Esophagus (tissue), 2 donors: ENCODE measurements at regions not wholly inside any gene's neighbourhood (a gene's known extent, or its start where the extent isn't known, plus 50 kb on each side); places are given as distances from the start of the nearest gene placed in this dataset.

ENCODE experiments used
- H3K27ac ChIP-seq, 2 donors: one replicate each; pipeline ENCODE4 v1.5.1; 2013; ENCODE audit warnings: low read depth in 2 of 2, mild to moderate bottlenecking in 2 of 2, inconsistent platforms in 1 of 2, low read length in 1 of 2, moderate library complexity in 1 of 2
- H3K27me3 ChIP-seq, 2 donors: one replicate each; pipeline ENCODE4 v1.6.1; 2013; ENCODE audit warnings: low read length in 2 of 2, control low read depth in 1 of 2, mild to moderate bottlenecking in 1 of 2; ENCODE audit not compliant: insufficient read depth in 2 of 2, control insufficient read depth in 1 of 2
- H3K36me3 ChIP-seq, 2 donors: one replicate each; pipeline ENCODE4 v1.6.1; 2013; ENCODE audit warnings: low read length in 1 of 2; ENCODE audit not compliant: control insufficient read depth in 2 of 2, insufficient read depth in 2 of 2
- H3K4me1 ChIP-seq, 2 donors: one replicate each; pipeline ENCODE4 v1.6.1; 2013; ENCODE audit warnings: low read length in 1 of 2; ENCODE audit not compliant: control insufficient read depth in 2 of 2, insufficient read depth in 2 of 2
- H3K4me3 ChIP-seq, 2 donors: one replicate each; pipeline ENCODE4 v1.5.1; 2013; ENCODE audit warnings: low read length in 2 of 2, mild to moderate bottlenecking in 2 of 2, low read depth in 1 of 2, moderate library complexity in 1 of 2
- H3K9me3 ChIP-seq, 2 donors: one replicate each; pipeline ENCODE4 v1.6.1; 2013; ENCODE audit warnings: mild to moderate bottlenecking in 2 of 2, low read depth in 1 of 2, low read length in 1 of 2, moderate library complexity in 1 of 2; ENCODE audit not compliant: control insufficient read depth in 2 of 2, insufficient read depth in 1 of 2
- WGBS, 2 donors: extraction: QIAGEN DNeasy Blood & Tissue Kit; methylation state at CpG; one replicate each; pipeline ENCODE4 v1.1.7; 2013; 5-methylcytosine and 5-hydroxymethylcytosine counted together
- donor health status: healthy with polysubstance abuse.
- donor health status: Bipolar disorder and iron deficiency.

DNA sequence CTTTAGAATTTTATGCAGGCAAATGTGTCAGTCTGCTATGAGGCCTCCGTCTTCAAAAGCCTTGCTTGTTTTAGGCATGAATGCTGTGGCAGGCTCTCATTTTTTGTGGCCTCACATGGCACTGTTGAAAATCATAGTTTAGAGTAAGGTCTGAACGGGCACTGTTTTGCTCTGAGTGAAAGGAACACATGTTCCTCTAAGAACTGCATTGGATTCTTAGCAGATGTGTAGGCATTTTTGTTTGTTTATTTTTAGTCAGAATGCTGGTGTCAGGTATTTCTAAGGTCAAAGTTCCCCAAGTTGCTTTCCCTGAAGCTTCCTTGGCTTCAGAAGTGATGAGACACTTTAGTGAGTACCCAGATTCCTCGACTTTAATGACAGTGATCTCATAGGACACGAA is 173.7 kb downstream of the HS3ST3B1 start:
- Histone ChIP-seq H3K27me3 (no peaks in the 10 kb centered on the region), H3K4me3 (no peak overlapping the region), H3K9me3 (no peaks in the 10 kb centered on the region), H3K36me3 (no peaks in the 10 kb centered on the region), H3K4me1 (peaks cover 0 to 5% of the 10 kb centered on the region in 2 donors), H3K27ac (no peak overlapping the region)
- 77 to 86% methylated on average over 4 of the region's 4 CpGs for WGBS, 2 donors

DNA sequence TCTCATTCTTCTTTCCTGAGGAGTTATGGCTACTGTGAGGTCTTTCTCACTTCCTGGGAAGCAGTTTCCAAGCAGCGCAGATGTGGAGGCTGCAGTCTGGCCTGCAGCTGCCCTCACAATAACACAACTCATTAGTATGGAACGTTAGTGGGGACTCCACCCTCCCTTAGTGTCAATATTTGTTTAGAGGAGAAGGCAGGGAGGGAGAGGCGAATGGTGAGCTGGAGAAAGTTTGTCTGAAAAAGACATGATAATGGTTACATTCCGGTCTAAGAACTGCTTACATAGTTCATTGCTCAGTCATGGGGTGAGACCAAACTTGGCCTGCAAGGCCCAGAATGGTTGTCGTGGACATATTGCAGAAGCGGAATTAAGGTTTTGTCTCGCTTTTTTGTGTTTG is 170.2 kb downstream of the HS3ST3B1 start:
- Histone ChIP-seq H3K4me1 (peaks cover 0 to 5% of the 10 kb centered on the region in 2 donors), H3K4me3 (no peak overlapping the region), H3K27me3 (no peaks in the 10 kb centered on the region), H3K27ac (no peak overlapping the region), H3K36me3 (no peaks in the 10 kb centered on the region), H3K9me3 (no peaks in the 10 kb centered on the region)
- WGBS, 2 donors: 39 to 46% methylated on average over 7 of the region's 7 CpGs

DNA sequence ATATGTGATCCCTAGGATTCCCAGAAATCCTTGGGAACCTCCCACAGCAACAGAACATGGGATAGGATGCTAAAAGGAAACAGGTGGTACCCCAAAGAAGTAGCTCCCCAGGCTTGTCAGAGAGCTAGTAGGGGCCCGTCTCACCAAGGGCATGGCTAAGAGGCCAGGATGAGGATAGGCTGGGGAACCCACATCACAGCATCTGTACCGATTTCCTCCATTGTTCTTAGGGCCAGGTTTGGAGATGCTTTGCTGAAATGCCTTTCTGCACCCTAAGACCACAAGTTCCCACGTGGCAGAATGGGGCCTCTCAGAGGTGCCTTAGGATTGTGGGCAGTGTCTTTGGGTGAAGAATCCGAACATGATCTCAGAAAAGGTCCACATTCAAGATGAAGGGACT is 169.5 kb downstream of the HS3ST3B1 start:
- peak overlapping the region in 1 of 2 donors; percentile 26 for H3K27ac ChIP-seq
- H3K36me3 ChIP-seq: no peaks in the 10 kb centered on the region
- no peaks in the 10 kb centered on the region for H3K27me3 ChIP-seq
- H3K4me1 ChIP-seq: peaks cover 0 to 5% of the 10 kb centered on the region in 2 donors
- no peak overlapping the region for H3K4me3 ChIP-seq
- H3K9me3 ChIP-seq: no peaks in the 10 kb centered on the region
- WGBS, 2 donors: 81 to 83% methylated on average over 4 of the region's 4 CpGs

DNA sequence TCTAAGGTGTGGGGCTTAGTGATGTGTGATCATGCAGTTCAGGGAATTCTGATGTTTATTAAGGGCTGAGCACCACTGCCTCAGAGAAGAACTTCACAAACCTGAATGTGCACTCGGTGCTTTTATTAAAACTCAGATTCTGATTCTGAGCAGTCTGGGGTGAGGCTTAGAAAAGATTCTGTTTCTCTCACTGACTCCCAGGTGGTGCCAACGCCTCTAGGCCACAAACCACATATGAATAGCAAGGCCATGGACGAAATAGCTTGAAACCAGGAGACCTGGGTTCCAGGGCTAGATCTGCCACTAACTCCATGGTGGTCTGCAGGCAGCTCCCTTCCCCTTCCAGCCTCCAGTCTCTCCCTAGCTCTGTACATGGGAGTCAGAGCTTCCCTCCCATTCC is 169.1 kb downstream of the HS3ST3B1 start:
- Histone ChIP-seq H3K9me3 (no peaks in the 10 kb centered on the region), H3K27me3 (no peaks in the 10 kb centered on the region), H3K27ac (peak overlapping the region in 1 of 2 donors; percentile 26), H3K4me3 (no peak overlapping the region), H3K4me1 (peaks cover 0 to 5% of the 10 kb centered on the region in 2 donors), H3K36me3 (no peaks in the 10 kb centered on the region)
- WGBS, 2 donors: 55 to 67% methylated on average over 3 of the region's 3 CpGs

- WGBS, 2 donors: 59 to 68% methylated on average over 3 of the region's 3 CpGs
- no peaks in the 10 kb centered on the region for H3K27me3 ChIP-seq
- H3K9me3 ChIP-seq: no peaks in the 10 kb centered on the region
- no peak overlapping the region for H3K4me3 ChIP-seq
- no peaks in the 10 kb centered on the region for H3K36me3 ChIP-seq
- no peak overlapping the region for H3K27ac ChIP-seq
- H3K4me1 ChIP-seq: peaks cover 0 to 5% of the 10 kb centered on the region in 2 donors
Measured at GRCh38 chr17:14468858-14469257, 168.0 kb downstream of the HS3ST3B1 start.

DNA sequence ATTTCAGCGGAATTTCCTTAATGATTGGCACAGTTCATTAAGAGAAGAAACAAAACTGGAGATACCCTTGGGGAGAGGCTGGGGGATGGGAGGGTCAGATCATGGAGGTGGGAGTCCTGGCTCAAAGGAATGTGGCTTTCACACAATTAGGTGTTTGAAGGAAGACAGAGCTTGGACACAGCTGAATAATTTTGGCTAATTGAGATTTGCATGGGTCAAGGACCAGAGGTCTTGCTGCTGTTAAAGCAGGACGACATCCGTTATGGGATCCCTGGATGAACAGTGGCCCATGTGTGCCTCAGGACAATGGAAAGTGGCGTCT is 160.3 kb downstream of the HS3ST3B1 start:
- H3K4me3 ChIP-seq: no peak overlapping the region

DNA sequence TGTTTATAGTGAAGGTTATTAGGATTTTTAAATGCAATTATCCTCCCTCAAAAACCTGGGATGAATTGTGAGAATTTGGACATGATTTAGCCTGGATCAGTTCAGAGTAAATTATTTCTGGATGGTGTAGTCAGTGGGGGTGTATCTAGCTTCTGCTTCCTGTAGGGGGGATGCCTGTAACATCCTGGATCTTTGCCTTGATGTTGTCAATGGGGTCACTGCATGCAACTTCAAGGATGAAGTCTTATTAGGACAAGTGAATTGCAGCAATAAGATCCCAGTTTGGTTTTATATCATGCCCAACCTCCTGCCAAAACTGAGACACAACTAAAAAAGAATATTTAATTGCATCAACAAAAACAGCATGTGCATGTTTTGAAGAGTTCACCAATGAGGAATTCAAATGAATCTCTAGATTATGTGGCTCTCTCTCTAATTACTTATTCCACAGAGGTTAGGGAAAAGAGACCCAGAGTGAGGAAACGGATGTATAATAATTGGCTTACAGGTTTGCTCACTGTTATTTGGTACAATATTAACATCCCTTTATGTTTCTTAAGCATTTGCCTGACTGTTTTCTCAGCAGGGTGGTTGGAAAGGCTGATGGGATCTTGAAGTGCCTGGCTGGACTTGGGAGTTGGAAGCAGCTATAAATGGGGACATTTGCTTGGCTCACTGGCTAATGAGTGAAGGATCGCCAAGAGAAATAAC is 159.8 kb downstream of the HS3ST3B1 start:
- Histone ChIP-seq H3K9me3 (no peaks in the 10 kb centered on the region), H3K36me3 (no peaks in the 10 kb centered on the region), H3K4me3 (no peak overlapping the region), H3K27ac (no peak overlapping the region), H3K27me3 (no peaks in the 10 kb centered on the region), H3K4me1 (peaks cover 0 to 4% of the 10 kb centered on the region in 2 donors)
- WGBS, 2 donors: 75 to 77% methylated on average over 2 of the region's 2 CpGs

More for the DNA sequence above, 160.3 kb downstream of the HS3ST3B1 start:
- H3K4me1 ChIP-seq: peaks cover 0 to 4% of the 10 kb centered on the region in 2 donors
- no peaks in the 10 kb centered on the region for H3K36me3 ChIP-seq
- WGBS, 2 donors: 79 to 85% methylated on average over 4 of the region's 4 CpGs
- no peak overlapping the region for H3K27ac ChIP-seq
- H3K9me3 ChIP-seq: no peaks in the 10 kb centered on the region
- no peaks in the 10 kb centered on the region for H3K27me3 ChIP-seq

DNA sequence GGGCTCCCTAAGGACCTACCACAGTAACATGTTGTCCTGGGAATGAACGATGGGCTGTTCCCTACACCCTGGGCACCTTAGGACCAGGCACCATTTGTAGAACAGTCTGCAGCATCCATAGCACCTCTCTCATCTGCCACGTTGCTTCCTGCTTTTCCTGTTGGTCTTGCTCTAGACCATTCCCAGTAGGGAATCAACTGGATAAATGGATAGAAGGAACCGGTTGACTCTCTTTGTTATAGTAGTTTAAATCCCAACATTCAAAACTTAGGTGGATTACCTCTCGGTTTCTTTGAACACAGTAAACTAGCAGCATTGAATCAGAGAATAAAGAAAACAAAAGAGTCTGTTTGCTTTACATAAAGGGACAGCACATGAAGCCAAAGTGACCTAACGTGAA is 159.1 kb downstream of the HS3ST3B1 start:
- Histone ChIP-seq H3K27me3 (no peaks in the 10 kb centered on the region), H3K9me3 (no peaks in the 10 kb centered on the region), H3K4me3 (no peak overlapping the region), H3K36me3 (no peaks in the 10 kb centered on the region), H3K4me1 (peaks cover 0 to 4% of the 10 kb centered on the region in 2 donors), H3K27ac (no peak overlapping the region)
- 45 to 54% methylated on average over 5 of the region's 5 CpGs for WGBS, 2 donors

GRCh38 chr17:14458724-14459123 is 157.8 kb downstream of the HS3ST3B1 start:
- H3K9me3 ChIP-seq: no peaks in the 10 kb centered on the region
- H3K4me1 ChIP-seq: peaks cover 0 to 4% of the 10 kb centered on the region in 2 donors
- H3K4me3 ChIP-seq: no peak overlapping the region
- no peaks in the 10 kb centered on the region for H3K36me3 ChIP-seq
- H3K27me3 ChIP-seq: no peaks in the 10 kb centered on the region
- 61 to 68% methylated on average over 3 of the region's 3 CpGs for WGBS, 2 donors
- H3K27ac ChIP-seq: no peak overlapping the region

DNA sequence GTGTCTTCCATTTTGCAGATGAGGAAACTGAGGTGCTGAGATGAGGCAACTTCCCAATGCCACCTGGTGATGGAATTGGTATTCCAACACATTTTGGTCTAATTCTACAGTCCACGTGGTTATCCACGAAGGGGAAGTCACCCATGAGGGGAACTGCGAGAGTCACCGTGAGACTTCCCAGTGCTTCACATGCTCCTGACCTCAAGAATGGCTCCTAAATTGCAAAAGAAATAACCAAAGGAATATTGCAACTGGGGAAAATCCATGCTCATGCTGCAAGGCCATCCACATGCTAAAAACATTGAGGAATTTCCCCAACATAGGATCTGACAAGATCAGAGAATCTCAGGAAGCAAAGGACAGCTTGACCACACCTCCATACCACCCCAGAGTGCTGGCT is 153.9 kb downstream of the HS3ST3B1 start:
- Histone ChIP-seq H3K27me3 (no peaks in the 10 kb centered on the region), H3K4me3 (no peak overlapping the region), H3K4me1 (peaks cover 0 to 2% of the 10 kb centered on the region in 2 donors), H3K9me3 (no peaks in the 10 kb centered on the region), H3K27ac (no peak overlapping the region), H3K36me3 (no peaks in the 10 kb centered on the region)
- WGBS, 2 donors: 89 to 92% methylated on average over 4 of the region's 4 CpGs
